ENCODE measurements at regions not wholly inside any gene's neighbourhood (a gene's known extent, or its start where the extent isn't known, plus 50 kb on each side); places are given as distances from the start of the nearest gene placed in this dataset.

GRCh38 chr1:57782357-57782756 is 358.5 kb upstream of the DAB1 start:
- Histone ChIP-seq H3K9ac (ENCODE audit: insufficient read depth in 1 of 2, low read depth in 2 of 2, low read length in 2 of 2) (no peak overlapping the region), H3K4me2 (ENCODE audit: insufficient read depth, low read length) (no peak overlapping the region), H3K9me3 (replicated peaks; ENCODE audit: control insufficient read depth, insufficient read depth, low read depth, low read length) (no peaks in the 10 kb centered on the region), H2AFZ (ENCODE audit: low read depth, low read length) (no peak overlapping the region), H3K27me3 (ENCODE audit: control insufficient read depth in 2 of 2, insufficient read depth in 2 of 2, low read length in 2 of 2) (no peaks in the 10 kb centered on the region), H3K4me1 (replicated peaks in 1 of 2; ENCODE audit: control insufficient read depth in 2 of 2, insufficient read depth in 2 of 2, low read length in 2 of 2) (no peaks in the 10 kb centered on the region), H3K79me2 (ENCODE audit: control insufficient read depth, insufficient read depth, low read length) (no peaks in the 10 kb centered on the region), H3K4me3 (no peak overlapping the region), H3K9me1 (ENCODE audit: control insufficient read depth, insufficient read depth, low read length) (no peaks in the 10 kb centered on the region), H3K27ac (ENCODE audit: extremely low read depth, low read depth, low read length) (no peak overlapping the region), H4K20me1 (replicated peaks; ENCODE audit: control insufficient read depth, insufficient read depth, low read length) (no peaks in the 10 kb centered on the region), H3K36me3 (ENCODE audit: control insufficient read depth, insufficient read depth, low read length) (no peaks in the 10 kb centered on the region)
- CTCF ChIA-PET (ENCODE audit: low intra/inter-chr PET ratio), result no interaction called here
- in situ Hi-C loops (cut with MboI), result no loop called here
- intact Hi-C loops (cut with micrococcal nuclease), result no loop called here
- BruUV-seq (replicated peaks), result no TSS peak
- no peak for DNase-seq (ENCODE audit: extremely low read depth in 1 of 4, low spot score in 3 of 4)
- no peak for ATAC-seq
- TF ChIP-seq NR2F6 (CRISPR knock-in tag; IDR thresholded peaks at IDR 0.05) (no peak), MAFG (tag; conservative IDR thresholded peaks at IDR 0.05) (peak; percentile 56; the same call in 1 of the 2 replicates), PHF20 (IDR thresholded peaks at IDR 0.05; ENCODE audit: partially characterized antibody) (no peak), MAFK (IDR thresholded peaks at IDR 0.05; ENCODE audit: low read length) (peak; percentile 56), SMAD3 (CRISPR knock-in tag; conservative IDR thresholded peaks at IDR 0.05) (no peak), GTF2A2 (tag; IDR thresholded peaks at IDR 0.05) (no peak), CAMTA2 (CRISPR knock-in tag; conservative IDR thresholded peaks at IDR 0.05) (no peak), TSC22D4 (tag; IDR thresholded peaks at IDR 0.05) (no peak), SMC3 (conservative IDR thresholded peaks at IDR 0.05; ENCODE audit: insufficient read depth, low read depth, low read length) (no peak), ZNF316 (IDR thresholded peaks at IDR 0.05) (peak; percentile 78), ZNF174 (CRISPR knock-in tag; IDR thresholded peaks at IDR 0.05) (no peak), MAFF (IDR thresholded peaks at IDR 0.05; ENCODE audit: low read length) (peak; percentile 70)
- POLR2A ChIA-PET, result no interaction called here
- WGBS (ENCODE audit: insufficient coverage, low coverage, missing lambda C conversion rate), result 3% methylated on average over 2 of the region's 2 CpGs
- no peak for FAIRE-seq

Measured in K562 (cell line).